Endothelial cell of umbilical vein (primary cell): ENCODE measurements at regions not wholly inside any gene's neighbourhood (a gene's known extent, or its start where the extent isn't known, plus 50 kb on each side); places are given as distances from the start of the nearest gene placed in this dataset.

ENCODE experiments used
- BruUV-seq: library from RNA; stranded (reverse); fragments of 400-500 nt; replicated peaks from 2 replicates; lab custom pipeline; 2021; lab: Mats Ljungman, UMichigan
- CTCF ChIA-PET: fragments of 300-600, 350-600 bp; sonication (Branson Sonifier 250); formaldehyde crosslinking; loops from one replicate; lab custom pipeline; 2021; ENCODE audit warnings: antibody characterized with exemption, inconsistent platforms; lab: Charles Lee
- POLR2A ChIA-PET: fragments of 300-600, 350-600 bp; sonication (Branson Sonifier 250); formaldehyde crosslinking; loops from one replicate; lab custom pipeline; 2021; ENCODE audit warnings: antibody characterized with exemption, inconsistent platforms; lab: Charles Lee
- DNase-seq: peaks from one replicate; pipeline ENCODE4 v3.0.0-alpha.2; 2011; ENCODE audit warnings: low read depth, low spot score
- FAIRE-seq: peaks from 2 replicates; lab custom pipeline; 2011; peaks lifted over from hg19 to GRCh38; lab: Jason Lieb, UNC
- H2AFZ ChIP-seq: 2 replicates; pipeline ENCODE4 v1.6.0; 2012; ENCODE audit warnings: low read depth, low read length, control low read depth, inconsistent platforms
- H3K27ac ChIP-seq: 2 replicates; pipeline ENCODE4 v1.5.1; 2011; ENCODE audit warnings: low read depth, mild to moderate bottlenecking, control low read depth, low read length, moderate library complexity; ENCODE audit not compliant: insufficient read depth
- H3K27me3 ChIP-seq, 2 experiments: 2 replicates each; pipeline versions ENCODE4 v1.6.0 to v1.6.1; 2011; ENCODE audit warnings: low read length in 2 of 2, mixed read lengths in 1 of 2; ENCODE audit not compliant: control insufficient read depth in 2 of 2, insufficient read depth in 2 of 2
- H3K36me3 ChIP-seq, 2 experiments: 2 replicates in 1 of 2; 3 replicates in 1 of 2; pipeline ENCODE4 v1.5.1; 2011; ENCODE audit warnings: low read length in 2 of 2, mild to moderate bottlenecking in 1 of 2, moderate library complexity in 1 of 2; ENCODE audit not compliant: control insufficient read depth in 2 of 2, insufficient read depth in 2 of 2; ENCODE audit errors: extremely low read depth in 1 of 2
- H3K4me1 ChIP-seq: 3 replicates; pipeline ENCODE4 v1.5.1; 2011; ENCODE audit warnings: mild to moderate bottlenecking, low read length; ENCODE audit not compliant: control insufficient read depth, insufficient read depth; ENCODE audit errors: extremely low read depth
- H3K4me2 ChIP-seq: 2 replicates; pipeline ENCODE4 v1.6.1; 2011; ENCODE audit warnings: low read length, control low read depth, mixed read lengths; ENCODE audit not compliant: insufficient read depth
- H3K4me3 ChIP-seq, 3 experiments: fragments of 200-600 bp in 1 of 3; sonication (generic), shearing (Covaris generic) in 1 of 3; replicated peaks in 1 of 3; 2 replicates each; pipeline ENCODE4 v1.5.1; 2011 to 2016; ENCODE audit warnings: control low read depth in 3 of 3, low read length in 3 of 3, mild to moderate bottlenecking in 2 of 3, inconsistent platforms in 1 of 3, low read depth in 1 of 3, moderate library complexity in 1 of 3; ENCODE audit not compliant: insufficient read depth in 1 of 3
- H3K79me2 ChIP-seq: 2 replicates; pipeline ENCODE4 v1.6.0; 2012; ENCODE audit warnings: low read length, inconsistent platforms; ENCODE audit not compliant: control insufficient read depth, insufficient read depth
- H3K9ac ChIP-seq: replicated peaks from 2 replicates; pipeline ENCODE3; 2011; ENCODE audit warnings: low read length, control low read depth; ENCODE audit not compliant: insufficient read depth; ENCODE audit errors: extremely low read depth
- H3K9me1 ChIP-seq: replicated peaks from 3 replicates; pipeline ENCODE4 v1.6.0; 2011; ENCODE audit warnings: mild to moderate bottlenecking, low read length; ENCODE audit not compliant: control insufficient read depth, insufficient read depth; ENCODE audit errors: extremely low read depth
- H3K9me3 ChIP-seq: replicated peaks from 2 replicates; pipeline ENCODE4 v1.5.1; 2012; ENCODE audit warnings: low read length, inconsistent platforms; ENCODE audit not compliant: control insufficient read depth, insufficient read depth
- H4K20me1 ChIP-seq: replicated peaks from 2 replicates; pipeline ENCODE3; 2011; ENCODE audit warnings: mild to moderate bottlenecking, low read length; ENCODE audit not compliant: control insufficient read depth, insufficient read depth; ENCODE audit errors: extremely low read depth
- CTCF ChIP-seq, 2 donors: IDR thresholded peaks; 1 replicate in 1 of 2; 2 replicates in 1 of 2; pipeline ENCODE4 v1.5.1; 2011; ENCODE audit warnings: low read length in 2 of 2, mild to moderate bottlenecking in 2 of 2, moderate library complexity in 2 of 2, control low read depth in 1 of 2, inconsistent platforms in 1 of 2, low read depth in 1 of 2; ENCODE audit not compliant: insufficient read depth in 1 of 2; ENCODE audit errors: extremely low read depth in 1 of 2
- EZH2 ChIP-seq: IDR thresholded peaks from 2 replicates; pipeline ENCODE4 v1.6.1; 2012; ENCODE audit warnings: borderline replicate concordance, low read depth, mild to moderate bottlenecking, moderate library complexity, low read length, inconsistent platforms; ENCODE audit not compliant: severe bottlenecking
- FOS ChIP-seq: IDR thresholded peaks from 2 replicates; pipeline ENCODE4 v1.6.1; 2011; ENCODE audit warnings: mild to moderate bottlenecking, low read length, moderate library complexity, borderline replicate concordance; ENCODE audit not compliant: insufficient read depth
- GATA2 ChIP-seq: IDR thresholded peaks from 2 replicates; pipeline ENCODE4 v1.7.0; 2011; ENCODE audit warnings: low read depth, mild to moderate bottlenecking, moderate library complexity, mixed read lengths, low read length; ENCODE audit not compliant: insufficient read length, insufficient read depth
- MAX ChIP-seq: IDR thresholded peaks from 2 replicates; pipeline ENCODE4 v1.6.1; 2011; ENCODE audit not compliant: insufficient read depth, insufficient read length
- MYC ChIP-seq: IDR thresholded peaks from one replicate; pipeline ENCODE4 v1.6.1; 2011; ENCODE audit warnings: mild to moderate bottlenecking, low read depth, low read length
- POLR2AphosphoS5 ChIP-seq: IDR thresholded peaks from 2 replicates; pipeline ENCODE4 v1.6.1; 2012; ENCODE audit warnings: low read depth, mild to moderate bottlenecking, control low read depth, low read length, moderate library complexity; ENCODE audit not compliant: insufficient read depth
- dilution Hi-C: fragments of 300-500 bp; cut with MboI; formaldehyde crosslinking; loops from one replicate; pipeline ENCODE4 v1.15.0; 2019; ENCODE audit warnings: low sequenced_read_pairs; ENCODE audit not compliant: extremely low pct_ligation_motif_present
- intact Hi-C: fragments of 100-400 bp; cut with micrococcal nuclease; formaldehyde crosslinking; loops from one replicate; pipeline ENCODE4 v1.10.0; 2022

GRCh38 chr10:88062798-88063472, 199.5 kb downstream of the PTEN start:
- Histone ChIP-seq H3K9ac (no peak overlapping the region), H3K4me3 (no peak overlapping the region), H4K20me1 (no peaks in the 10 kb centered on the region), H3K79me2 (no peaks in the 10 kb centered on the region), H2AFZ (peak overlapping the region; percentile 52), H3K27me3 (no peaks in the 10 kb centered on the region), H3K4me2 (peak overlapping the region; percentile 36), H3K4me1 (peaks cover 9% of the 10 kb centered on the region), H3K27ac (no peak overlapping the region), H3K36me3 (no peaks in the 10 kb centered on the region), H3K9me1 (no peaks in the 10 kb centered on the region), H3K9me3 (no peaks in the 10 kb centered on the region)
- no peak for TF ChIP-seq EZH2
- TF ChIP-seq POLR2AphosphoS5: no peak
- TF ChIP-seq GATA2: no peak
- TF ChIP-seq MYC: no peak
- TF ChIP-seq MAX: no peak
- TF ChIP-seq CTCF (IDR thresholded peaks at IDR 0.05; ENCODE audit: extremely low read depth in 1 of 2, insufficient read depth in 1 of 2, low read depth in 1 of 2, low read length in 2 of 2): no peak
- TF ChIP-seq FOS: no peak
- DNase-seq (peak; percentile 69), FAIRE-seq (peak; percentile 83)
- dilution Hi-C loops (no loop called here), intact Hi-C loops (loop anchor here (5.0 kb wide), 1 partner anchor 201 kb away; the partner anchor contains the start of genes KLLN and PTEN)
- CTCF ChIA-PET: interaction anchor here (0.9 to 1.1 kb wide), 2 partner anchors 10 to 52 kb away, joined by 3 to 5 read pairs; no protein-coding TSS in a partner anchor
- POLR2A ChIA-PET: no interaction called here
- no TSS peak for BruUV-seq
